OCI-LY7 (cell line): ENCODE measurements at regions not wholly inside any gene's neighbourhood (a gene's known extent, or its start where the extent isn't known, plus 50 kb on each side); places are given as distances from the start of the nearest gene placed in this dataset.

ENCODE experiments used
- BruUV-seq: library from RNA; stranded (reverse); fragments of 400-500 nt; replicated peaks from 2 replicates; lab custom pipeline; 2021; lab: Mats Ljungman, UMichigan
- CTCF ChIA-PET: fragments of 300-600 bp; sonication (Branson Sonifier 250); formaldehyde crosslinking; loops from one replicate; lab custom pipeline; 2022; ENCODE audit warnings: antibody characterized with exemption; ENCODE audit not compliant: unreplicated experiment; lab: Charles Lee
- POLR2A ChIA-PET: fragments of 300-600 bp; sonication (Branson Sonifier 250); formaldehyde crosslinking; loops from one replicate; lab custom pipeline; 2022; ENCODE audit warnings: antibody characterized with exemption; lab: Charles Lee
- DNase-seq: peaks from one replicate; pipeline ENCODE4 v3.0.0-alpha.2; 2015; ENCODE audit warnings: low spot score
- H2AFZ ChIP-seq: fragments of 200-600 bp; sonication (generic), shearing (Covaris generic); 2 replicates; pipeline ENCODE4 v1.6.1; 2014; ENCODE audit warnings: mild to moderate bottlenecking, antibody characterized with exemption, low read length, moderate library complexity
- H3K27ac ChIP-seq: fragments of 200-600 bp; sonication (generic); 2 replicates; pipeline ENCODE4 v1.5.1; 2014; ENCODE audit warnings: mixed run types, low read depth, mild to moderate bottlenecking, moderate library complexity, low read length, inconsistent platforms; ENCODE audit not compliant: poor library complexity, severe bottlenecking
- H3K36me3 ChIP-seq: fragments of 200-600 bp; sonication (generic); 2 replicates; pipeline ENCODE4 v1.6.1; 2014; ENCODE audit warnings: mild to moderate bottlenecking, antibody characterized with exemption, low read length, moderate library complexity, mixed read lengths; ENCODE audit not compliant: insufficient read depth
- H3K4me1 ChIP-seq: fragments of 200-600 bp; sonication (generic); 2 replicates; pipeline ENCODE4 v1.5.1; 2014; ENCODE audit warnings: mild to moderate bottlenecking, low read length; ENCODE audit not compliant: insufficient read depth, poor library complexity, severe bottlenecking
- H3K4me2 ChIP-seq: fragments of 200-600 bp; sonication (generic); 2 replicates; pipeline ENCODE4 v1.6.1; 2014; ENCODE audit warnings: mild to moderate bottlenecking, low read length
- H3K4me3 ChIP-seq: fragments of 200-600 bp; sonication (generic); 2 replicates; pipeline ENCODE4 v1.5.1; 2014; ENCODE audit warnings: mild to moderate bottlenecking, low read depth, low read length; ENCODE audit not compliant: poor library complexity, severe bottlenecking
- H3K79me2 ChIP-seq: fragments of 200-600 bp; sonication (generic); 2 replicates; pipeline ENCODE4 v1.6.1; 2016; ENCODE audit warnings: low read depth, mild to moderate bottlenecking, low read length, moderate library complexity, mixed read lengths; ENCODE audit not compliant: insufficient read depth
- H3K9me2 ChIP-seq: fragments of 200-600 bp; sonication (generic); 2 replicates; pipeline ENCODE4 v1.6.1; 2016; ENCODE audit warnings: mild to moderate bottlenecking, low read length, mixed read lengths; ENCODE audit not compliant: insufficient read depth
- H3K9me3 ChIP-seq: fragments of 200-600 bp; sonication (generic); 2 replicates; pipeline ENCODE4 v1.6.1; 2014; ENCODE audit warnings: mild to moderate bottlenecking, mixed run types, low read length, mixed read lengths
- H4K20me1 ChIP-seq: fragments of 200-600 bp; sonication (generic); 2 replicates; pipeline ENCODE4 v1.6.1; 2014; ENCODE audit warnings: mild to moderate bottlenecking, antibody characterized with exemption, low read length, moderate library complexity, mixed read lengths; ENCODE audit not compliant: insufficient read depth
- EZH2phosphoT487 ChIP-seq: fragments of 200-600 bp; sonication (generic); IDR thresholded peaks from 2 replicates; pipeline ENCODE4 v1.6.1; 2018; ENCODE audit warnings: low read depth, borderline replicate concordance, mild to moderate bottlenecking, mixed run types, antibody characterized with exemption, low read length, moderate library complexity, mixed read lengths
- intact Hi-C: fragments of 100-400 bp; cut with micrococcal nuclease; formaldehyde crosslinking; loops from one replicate; pipeline ENCODE4 v1.10.0; 2022; ENCODE audit not compliant: unreplicated experiment
- TF ChIP-seq, protein P1 (sequence below): fragments of 200-600 bp; sonication (generic); conservative IDR thresholded peaks from 2 replicates; pipeline ENCODE4 v1.5.1; 2014; ENCODE audit warnings: mild to moderate bottlenecking, antibody characterized with exemption, low read length, moderate library complexity, mixed read lengths

DNA sequence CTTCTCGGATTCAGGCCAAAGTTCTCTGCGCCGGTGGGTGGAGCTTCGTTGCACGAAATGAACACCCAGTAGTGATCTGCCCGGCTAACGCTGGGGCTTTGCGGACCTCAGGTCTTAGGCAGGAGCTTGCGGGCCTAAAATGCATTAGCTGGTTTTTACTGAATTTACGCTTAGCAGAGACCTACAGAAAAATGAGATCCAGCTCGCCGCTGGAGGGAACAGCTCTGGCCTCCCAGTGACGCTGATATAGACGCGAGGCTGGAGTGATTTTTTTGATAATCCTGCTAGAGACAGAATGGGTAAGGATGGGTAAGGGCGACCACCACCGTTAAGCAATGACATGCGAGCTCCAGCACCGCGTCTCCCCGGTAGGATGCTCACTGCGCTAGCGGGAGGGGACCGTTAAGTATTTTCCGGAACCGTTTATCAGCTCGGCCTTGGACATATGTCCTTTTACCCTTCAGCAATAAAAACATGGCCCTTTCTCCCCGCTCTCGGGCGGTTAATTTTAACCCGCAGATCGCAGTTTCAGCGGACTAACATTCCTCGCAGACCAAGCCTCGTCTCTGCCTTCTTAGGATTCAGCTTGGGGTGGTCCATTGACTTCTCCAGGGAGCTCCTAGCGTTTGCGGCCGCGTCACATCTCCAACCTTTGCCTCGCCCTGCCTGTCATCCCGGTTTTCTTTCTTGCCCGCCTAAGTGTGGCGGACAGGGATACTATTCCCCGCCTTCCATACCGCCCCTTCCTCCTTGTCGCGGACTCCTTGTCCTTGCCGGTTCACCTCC is 109.3 kb downstream of the GPX5 start:
- CTCF ChIA-PET, result no interaction called here
- H3K4me1 ChIP-seq, result no peaks in the 10 kb centered on the region
- H3K9me3 ChIP-seq, result no peaks in the 10 kb centered on the region
- H3K4me2 ChIP-seq, result no peak overlapping the region
- H4K20me1 ChIP-seq, result no peaks in the 10 kb centered on the region
- DNase-seq, result no peak
- intact Hi-C loops, result no loop called here
- TF ChIP-seq EZH2phosphoT487, result no peak
- TF ChIP-seq, protein P1, sequence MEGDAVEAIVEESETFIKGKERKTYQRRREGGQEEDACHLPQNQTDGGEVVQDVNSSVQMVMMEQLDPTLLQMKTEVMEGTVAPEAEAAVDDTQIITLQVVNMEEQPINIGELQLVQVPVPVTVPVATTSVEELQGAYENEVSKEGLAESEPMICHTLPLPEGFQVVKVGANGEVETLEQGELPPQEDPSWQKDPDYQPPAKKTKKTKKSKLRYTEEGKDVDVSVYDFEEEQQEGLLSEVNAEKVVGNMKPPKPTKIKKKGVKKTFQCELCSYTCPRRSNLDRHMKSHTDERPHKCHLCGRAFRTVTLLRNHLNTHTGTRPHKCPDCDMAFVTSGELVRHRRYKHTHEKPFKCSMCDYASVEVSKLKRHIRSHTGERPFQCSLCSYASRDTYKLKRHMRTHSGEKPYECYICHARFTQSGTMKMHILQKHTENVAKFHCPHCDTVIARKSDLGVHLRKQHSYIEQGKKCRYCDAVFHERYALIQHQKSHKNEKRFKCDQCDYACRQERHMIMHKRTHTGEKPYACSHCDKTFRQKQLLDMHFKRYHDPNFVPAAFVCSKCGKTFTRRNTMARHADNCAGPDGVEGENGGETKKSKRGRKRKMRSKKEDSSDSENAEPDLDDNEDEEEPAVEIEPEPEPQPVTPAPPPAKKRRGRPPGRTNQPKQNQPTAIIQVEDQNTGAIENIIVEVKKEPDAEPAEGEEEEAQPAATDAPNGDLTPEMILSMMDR, result no peak
- no peaks in the 10 kb centered on the region for H3K79me2 ChIP-seq
- no peak overlapping the region for H3K27ac ChIP-seq
- H2AFZ ChIP-seq, result no peak overlapping the region
- no peaks in the 10 kb centered on the region for H3K9me2 ChIP-seq
- H3K4me3 ChIP-seq, result no peak overlapping the region
- no TSS peak for BruUV-seq
- no peaks in the 10 kb centered on the region for H3K36me3 ChIP-seq
- POLR2A ChIA-PET, result interaction anchor here (0.7 to 1.1 kb wide), 3 partner anchors 28 to 86 kb away, joined by 3 to 4 read pairs (median 3); no protein-coding TSS in a partner anchor

DNA sequence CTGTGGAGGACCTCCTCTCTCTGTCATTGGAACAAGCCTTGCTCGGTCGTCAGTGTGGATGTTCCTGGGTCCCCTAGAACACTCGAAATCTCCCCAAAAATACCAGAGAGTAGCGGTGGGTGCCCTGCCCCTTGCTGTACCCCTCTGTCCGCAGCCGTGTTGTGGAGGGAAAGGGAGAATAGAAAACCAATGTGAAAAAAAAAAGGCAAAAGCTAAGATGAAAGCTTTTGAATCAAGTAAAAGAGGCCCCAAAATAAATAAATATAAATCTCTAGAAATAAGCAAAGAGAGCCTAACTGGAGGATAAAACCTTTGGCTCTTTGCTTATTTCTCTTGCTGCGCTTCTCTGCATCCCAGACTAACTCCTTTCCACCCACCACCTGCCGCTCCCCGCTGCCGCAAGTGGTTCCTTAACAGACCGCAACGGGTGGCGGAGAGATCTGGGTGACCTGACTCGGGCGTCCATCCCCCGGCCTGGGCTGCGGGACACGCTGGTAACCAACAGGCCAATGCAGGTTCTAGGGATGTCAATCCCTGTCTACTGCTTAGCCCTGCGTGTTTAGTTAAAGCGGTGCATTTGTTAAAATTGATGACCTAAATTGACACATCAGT is 110.0 kb downstream of the GPX5 start:
- no peak overlapping the region for H3K4me2 ChIP-seq
- DNase-seq, result no peak
- BruUV-seq, result no TSS peak
- CTCF ChIA-PET, result no interaction called here
- H3K9me3 ChIP-seq, result no peaks in the 10 kb centered on the region
- H3K4me3 ChIP-seq, result no peak overlapping the region
- no peak overlapping the region for H2AFZ ChIP-seq
- no peaks in the 10 kb centered on the region for H3K36me3 ChIP-seq
- no peak overlapping the region for H3K27ac ChIP-seq
- no peaks in the 10 kb centered on the region for H3K9me2 ChIP-seq
- no peaks in the 10 kb centered on the region for H3K4me1 ChIP-seq
- no peaks in the 10 kb centered on the region for H4K20me1 ChIP-seq
- intact Hi-C loops, result no loop called here
- H3K79me2 ChIP-seq, result no peaks in the 10 kb centered on the region
- POLR2A ChIA-PET, result interaction anchor here (1.1 kb wide), 1 partner anchor 29 kb away, joined by 3 read pairs; no protein-coding TSS in a partner anchor
- no peak for TF ChIP-seq EZH2phosphoT487
- TF ChIP-seq, protein P1, result no peak
